Adrenal gland (tissue), 9 donors: ENCODE measurements at regions not wholly inside any gene's neighbourhood (a gene's known extent, or its start where the extent isn't known, plus 50 kb on each side); places are given as distances from the start of the nearest gene placed in this dataset.

ENCODE experiments used
- DNase-seq, 7 donors: peaks; one replicate each; pipeline ENCODE4 v3.0.0-alpha.2; 2019 to 2020
- H3K27ac ChIP-seq, 5 donors: fragments of 200-600 bp; sonication (generic) in 4 of 5; 1 replicate in 3 of 5; 2 replicates in 2 of 5; pipeline versions ENCODE4 v1.5.1 to v1.8.0; 2016 to 2020; ENCODE audit warnings: mild to moderate bottlenecking in 1 of 5
- H3K27me3 ChIP-seq: fragments of 200-600 bp; 2 replicates; pipeline ENCODE4 v1.8.0; 2021
- H3K36me3 ChIP-seq, 2 donors: fragments of 200-600 bp; replicated peaks in 1 of 2; 1 replicate in 1 of 2; 2 replicates in 1 of 2; pipeline versions ENCODE4 v1.5.1 to v1.8.0; 2018 to 2022
- H3K4me1 ChIP-seq, 2 donors: fragments of 200-600 bp; replicated peaks in 1 of 2; 1 replicate in 1 of 2; 2 replicates in 1 of 2; pipeline versions ENCODE4 v1.5.1 to v1.8.0; 2018 to 2021
- H3K4me3 ChIP-seq, 4 donors: fragments of 200-600 bp; sonication (generic) in 3 of 4; one replicate each; pipeline ENCODE4 v1.5.1; 2016 to 2018
- H3K9me3 ChIP-seq, 3 donors: fragments of 200-600 bp; sonication (generic) in 1 of 3; replicated peaks in 1 of 3; 1 replicate in 2 of 3; 2 replicates in 1 of 3; pipeline versions ENCODE4 v1.5.1 to v1.8.0; 2016 to 2021
- POLR2A ChIP-seq, 2 donors: fragments of 450-650 bp; IDR thresholded peaks; one replicate each; pipeline ENCODE4 v1.6.1; 2017; ENCODE audit warnings: antibody characterized with exemption in 2 of 2, mild to moderate bottlenecking in 2 of 2, moderate library complexity in 1 of 2
- WGBS, 4 donors: extraction: QIAGEN DNeasy Blood & Tissue Kit in 2 of 4; methylation state at CpG; one replicate each; pipeline versions ENCODE4 v1.1.5 to v1.1.7; 2013 to 2017; 5-methylcytosine and 5-hydroxymethylcytosine counted together
- intact Hi-C, 2 donors: fragments of 100-400 bp; cut with DNase I; formaldehyde crosslinking; loops; one replicate each; pipeline versions ENCODE4 v1.14.1 to v1.15.0; 2022 to 2023
- TF ChIP-seq, protein P1 (sequence below), 6 experiments: fragments of 450-650 bp in 4 of 6; fragments of 200-600 bp in 2 of 6; sonication (generic) in 1 of 6; IDR thresholded peaks; 1 replicate in 5 of 6; 2 replicates in 1 of 6; pipeline versions ENCODE4 v1.5.1 to v1.8.0; 2016 to 2021; ENCODE audit warnings: antibody characterized with exemption in 6 of 6, mild to moderate bottlenecking in 2 of 6, moderate library complexity in 1 of 6
- donor health status: healthy with polysubstance abuse.
- donor health status: Bipolar disorder and iron deficiency.
- donor health status: DM: yes; HTN: yes; CAD: no.
- donor health status: DM: no; HTN: no; CAD: no.
- donor health status: DM: no; HTN: no; CAD: no.

DNA sequence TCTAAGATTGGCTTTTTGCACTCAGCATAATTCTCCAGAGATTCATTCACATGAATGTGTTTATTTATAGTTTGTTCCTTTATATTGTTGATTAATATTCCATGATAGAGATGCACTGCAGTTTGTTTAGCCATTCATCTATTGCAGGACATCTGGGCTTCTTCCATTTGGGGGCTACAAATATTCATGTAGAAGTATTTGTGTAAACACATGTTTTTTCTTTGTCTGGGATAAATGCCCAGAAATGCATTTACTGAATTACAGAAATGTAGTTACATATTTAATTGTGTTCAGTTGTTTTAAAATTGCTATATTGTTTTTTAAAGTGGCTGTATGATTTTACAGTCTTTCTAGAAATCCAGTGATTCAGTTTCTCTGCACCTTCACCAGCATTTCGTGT, 635.0 kb downstream of the ZIC1 start:
- Histone ChIP-seq H3K4me3 (no peak overlapping the region), H3K27me3 (no peaks in the 10 kb centered on the region), H3K4me1 (no peaks in the 10 kb centered on the region), H3K9me3 (no peaks in the 10 kb centered on the region), H3K27ac (no peak overlapping the region), H3K36me3 (no peaks in the 10 kb centered on the region)
- DNase-seq: no peak
- 46 to 60% (median 49%) methylated on average over 1 of the region's 1 CpG for WGBS, 4 donors
- intact Hi-C loops: no loop called here
- TF ChIP-seq, protein P1, sequence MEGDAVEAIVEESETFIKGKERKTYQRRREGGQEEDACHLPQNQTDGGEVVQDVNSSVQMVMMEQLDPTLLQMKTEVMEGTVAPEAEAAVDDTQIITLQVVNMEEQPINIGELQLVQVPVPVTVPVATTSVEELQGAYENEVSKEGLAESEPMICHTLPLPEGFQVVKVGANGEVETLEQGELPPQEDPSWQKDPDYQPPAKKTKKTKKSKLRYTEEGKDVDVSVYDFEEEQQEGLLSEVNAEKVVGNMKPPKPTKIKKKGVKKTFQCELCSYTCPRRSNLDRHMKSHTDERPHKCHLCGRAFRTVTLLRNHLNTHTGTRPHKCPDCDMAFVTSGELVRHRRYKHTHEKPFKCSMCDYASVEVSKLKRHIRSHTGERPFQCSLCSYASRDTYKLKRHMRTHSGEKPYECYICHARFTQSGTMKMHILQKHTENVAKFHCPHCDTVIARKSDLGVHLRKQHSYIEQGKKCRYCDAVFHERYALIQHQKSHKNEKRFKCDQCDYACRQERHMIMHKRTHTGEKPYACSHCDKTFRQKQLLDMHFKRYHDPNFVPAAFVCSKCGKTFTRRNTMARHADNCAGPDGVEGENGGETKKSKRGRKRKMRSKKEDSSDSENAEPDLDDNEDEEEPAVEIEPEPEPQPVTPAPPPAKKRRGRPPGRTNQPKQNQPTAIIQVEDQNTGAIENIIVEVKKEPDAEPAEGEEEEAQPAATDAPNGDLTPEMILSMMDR (IDR thresholded peaks at IDR 0.05): no peak
- no peak for TF ChIP-seq POLR2A (IDR thresholded peaks at IDR 0.05)

DNA sequence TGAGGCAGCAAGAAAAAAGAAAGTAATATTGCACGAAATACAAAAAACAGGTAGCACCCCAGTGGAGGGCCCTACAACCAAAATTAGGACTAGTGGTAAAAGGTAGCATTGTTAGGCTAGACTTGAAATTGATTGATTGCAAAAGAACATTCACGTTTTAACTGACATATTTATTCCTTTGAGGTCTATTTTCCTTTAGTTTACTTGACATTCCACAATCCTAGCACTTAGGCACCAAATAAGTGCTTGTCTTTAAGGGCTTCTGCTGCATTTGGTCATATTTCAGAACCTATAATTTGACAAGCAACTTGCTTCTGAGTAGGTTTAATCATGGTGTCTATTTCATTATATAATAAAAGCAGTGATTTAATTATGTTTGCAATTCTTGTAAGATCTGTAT, 642.7 kb upstream of the AGTR1 start:
- DNase-seq: no peak
- TF ChIP-seq, protein P1 (IDR thresholded peaks at IDR 0.05): no peak
- TF ChIP-seq POLR2A (IDR thresholded peaks at IDR 0.05): no peak
- intact Hi-C loops: no loop called here
- Histone ChIP-seq H3K4me1 (no peaks in the 10 kb centered on the region), H3K27me3 (no peaks in the 10 kb centered on the region), H3K4me3 (no peak overlapping the region), H3K27ac (no peak overlapping the region), H3K9me3 (peaks cover 0 to 7% (median 0%) of the 10 kb centered on the region in 3 donors), H3K36me3 (no peaks in the 10 kb centered on the region)
- WGBS, 4 donors: 33 to 62% (median 42%) methylated on average over 2 of the region's 2 CpGs

DNA sequence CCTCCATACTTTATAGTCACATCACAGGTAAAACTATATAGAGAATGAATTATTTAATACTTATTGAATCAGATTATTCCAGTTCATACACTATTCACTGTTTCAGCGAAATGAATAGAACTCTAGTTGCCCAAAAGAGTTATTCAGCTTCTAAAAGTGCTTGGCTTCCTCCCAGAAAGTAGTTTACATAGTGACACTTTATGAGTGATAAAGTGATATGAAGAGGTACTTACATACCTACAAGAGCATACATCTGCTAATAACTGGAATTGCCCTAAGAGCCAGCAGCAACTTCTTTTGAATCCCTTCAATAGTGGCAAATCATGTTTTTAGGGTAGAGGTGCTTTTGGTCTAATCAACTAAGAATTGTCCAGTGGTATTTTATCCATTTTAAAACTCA, 635.1 kb upstream of the AGTR1 start:
- Histone ChIP-seq H3K9me3 (no peaks in the 10 kb centered on the region), H3K36me3 (no peaks in the 10 kb centered on the region), H3K27ac (no peak overlapping the region), H3K4me1 (no peaks in the 10 kb centered on the region), H3K4me3 (no peak overlapping the region), H3K27me3 (no peaks in the 10 kb centered on the region)
- DNase-seq: no peak
- no peak for TF ChIP-seq POLR2A (IDR thresholded peaks at IDR 0.05)
- TF ChIP-seq, protein P1 (IDR thresholded peaks at IDR 0.05): no peak
- 69 to 92% (median 79%) methylated on average over 1 of the region's 1 CpG for WGBS, 4 donors
- intact Hi-C loops: no loop called here

DNA sequence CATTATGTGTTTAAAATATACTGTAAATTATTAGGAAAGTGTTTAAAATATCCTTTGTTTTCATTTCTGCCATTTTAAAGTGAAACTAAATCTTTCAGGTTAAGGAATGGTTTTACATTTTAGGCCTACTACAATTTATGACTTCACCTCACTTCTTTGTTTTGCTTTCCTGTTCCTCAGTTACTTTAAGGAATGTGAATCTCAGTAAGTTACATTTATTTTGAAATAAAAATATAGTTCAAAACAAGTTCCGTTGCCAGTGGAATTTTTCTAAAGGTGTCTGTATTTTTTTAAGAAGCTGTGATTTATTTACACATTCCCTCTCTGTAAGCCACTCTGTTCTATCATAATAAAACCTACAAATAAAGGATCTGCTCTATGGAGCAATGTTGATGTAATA, 630.9 kb upstream of the AGTR1 start:
- DNase-seq: no peak
- no peaks in the 10 kb centered on the region for H3K36me3 ChIP-seq
- WGBS, 4 donors: 66 to 88% (median 81%) methylated on average over 1 of the region's 1 CpG
- no peak overlapping the region for H3K4me3 ChIP-seq
- no peaks in the 10 kb centered on the region for H3K27me3 ChIP-seq
- H3K4me1 ChIP-seq: no peaks in the 10 kb centered on the region
- no peak overlapping the region for H3K27ac ChIP-seq
- no peaks in the 10 kb centered on the region for H3K9me3 ChIP-seq
- intact Hi-C loops: no loop called here
- TF ChIP-seq, protein P1 (IDR thresholded peaks at IDR 0.05): no peak
- no peak for TF ChIP-seq POLR2A (IDR thresholded peaks at IDR 0.05)
